SK-N-SH (cell line): ENCODE measurements at regions not wholly inside any gene's neighbourhood (a gene's known extent, or its start where the extent isn't known, plus 50 kb on each side); places are given as distances from the start of the nearest gene placed in this dataset.

Experiments
- CTCF ChIA-PET: fragments of 300-600, 350-600 bp; formaldehyde crosslinking; extraction: SDS; loops from one replicate; lab custom pipeline; 2021; lab: Yijun Ruan, JAX
- POLR2A ChIA-PET: fragments of 350-600 bp; sonication (Branson Sonifier 250); formaldehyde crosslinking; extraction: SDS; loops from one replicate; lab custom pipeline; 2020; ENCODE audit warnings: antibody characterized with exemption, inconsistent platforms; lab: Yijun Ruan, JAX
- DNase-seq: peaks from one replicate; pipeline ENCODE4 v3.0.0; 2012
- H2AFZ ChIP-seq: fragments of 200-600 bp; sonication (generic); 2 replicates; pipeline ENCODE4 v1.8.1; 2016; ENCODE audit warnings: antibody characterized with exemption, mild to moderate bottlenecking, low read depth
- H3F3A ChIP-seq: fragments of 200-600 bp; sonication (generic); replicated peaks from 2 replicates; pipeline ENCODE3; 2016; ENCODE audit warnings: antibody characterized with exemption, mild to moderate bottlenecking; ENCODE audit not compliant: insufficient read depth
- H3K27ac ChIP-seq, 2 experiments: fragments of 200-500 bp in 1 of 2; fragments of 200-600 bp in 1 of 2; sonication (Bioruptor generic) in 1 of 2; sonication (generic), shearing (Covaris generic) in 1 of 2; 2 replicates each; pipeline versions ENCODE4 v1.5.1 to v1.6.1; 2014 to 2016; ENCODE audit warnings: low read depth in 2 of 2, inconsistent platforms in 1 of 2, low read length in 1 of 2, mild to moderate bottlenecking in 1 of 2, mixed read lengths in 1 of 2
- H3K27me3 ChIP-seq: fragments of 200-600 bp; sonication (generic), shearing (Covaris generic); 2 replicates; pipeline ENCODE4 v1.6.1; 2016; ENCODE audit warnings: mixed run types; ENCODE audit not compliant: insufficient read depth
- H3K36me3 ChIP-seq, 2 experiments: fragments of 200-500 bp in 1 of 2; fragments of 200-600 bp in 1 of 2; sonication (Bioruptor generic) in 1 of 2; sonication (generic) in 1 of 2; replicated peaks in 1 of 2; 2 replicates each; pipeline versions ENCODE3 to v1.5.1; 2014 to 2016; ENCODE audit warnings: low read length in 1 of 2, mild to moderate bottlenecking in 1 of 2; ENCODE audit not compliant: insufficient read depth in 2 of 2, control insufficient read depth in 1 of 2
- H3K4me1 ChIP-seq, 2 experiments: fragments of 200-500 bp in 1 of 2; fragments of 200-600 bp in 1 of 2; sonication (Bioruptor generic) in 1 of 2; sonication (generic), shearing (Covaris generic) in 1 of 2; 2 replicates each; pipeline versions ENCODE4 v1.5.1 to v1.6.1; 2014 to 2016; ENCODE audit warnings: low read depth in 1 of 2, low read length in 1 of 2, mixed run types in 1 of 2; ENCODE audit not compliant: insufficient read depth in 2 of 2, control insufficient read depth in 1 of 2
- H3K4me2 ChIP-seq: fragments of 200-600 bp; sonication (generic), shearing (Covaris generic); 2 replicates; pipeline ENCODE4 v1.6.1; 2017; ENCODE audit warnings: mixed run types
- H3K4me3 ChIP-seq, 2 experiments: fragments of 200-500 bp in 1 of 2; fragments of 200-600 bp in 1 of 2; sonication (Bioruptor generic) in 1 of 2; sonication (generic), shearing (Covaris generic) in 1 of 2; 2 replicates each; pipeline versions ENCODE4 v1.5.1 to v1.8.1; 2014 to 2016; ENCODE audit warnings: low read depth in 2 of 2, inconsistent platforms in 1 of 2, low read length in 1 of 2, mild to moderate bottlenecking in 1 of 2, mixed read lengths in 1 of 2, moderate library complexity in 1 of 2
- H3K79me2 ChIP-seq: fragments of 200-600 bp; sonication (generic); 2 replicates; pipeline ENCODE4 v1.8.1; 2017; ENCODE audit warnings: mild to moderate bottlenecking; ENCODE audit not compliant: insufficient read depth
- H3K9ac ChIP-seq: fragments of 200-600 bp; sonication (generic); 2 replicates; pipeline ENCODE4 v1.6.1; 2017; ENCODE audit warnings: mixed run types
- H3K9me2 ChIP-seq: fragments of 200-600 bp; sonication (generic); 2 replicates; pipeline ENCODE4 v1.6.1; 2017; ENCODE audit warnings: mixed run types
- H3K9me3 ChIP-seq: fragments of 200-600 bp; sonication (generic); 2 replicates; pipeline ENCODE4 v1.6.1; 2017; ENCODE audit warnings: mixed run types, mild to moderate bottlenecking, moderate library complexity
- H4K20me1 ChIP-seq: fragments of 200-600 bp; sonication (generic); 2 replicates; pipeline ENCODE4 v1.6.1; 2017; ENCODE audit warnings: mild to moderate bottlenecking, mixed run types; ENCODE audit not compliant: insufficient read depth
- CHD2 ChIP-seq: fragments of 150-350 bp; IDR thresholded peaks from 2 replicates; pipeline ENCODE4 v1.6.1; 2018; ENCODE audit warnings: low read length; ENCODE audit not compliant: partially characterized antibody
- ELF1 ChIP-seq: IDR thresholded peaks from 2 replicates; pipeline ENCODE4 v1.4.0; 2012
- EP300 ChIP-seq, 2 experiments: IDR thresholded peaks; 2 replicates each; pipeline versions ENCODE4 v1.4.0 to v1.6.1; 2012; ENCODE audit warnings: borderline replicate concordance in 1 of 2, low read depth in 1 of 2, low read length in 1 of 2
- EZH2phosphoT487 ChIP-seq: fragments of 200-600 bp; sonication (generic); IDR thresholded peaks from 2 replicates; pipeline ENCODE4 v1.6.1; 2017; ENCODE audit warnings: low read depth, mixed run types, mild to moderate bottlenecking, antibody characterized with exemption, moderate library complexity, borderline replicate concordance
- FOSL2 ChIP-seq: IDR thresholded peaks from 2 replicates; pipeline ENCODE4 v1.4.0; 2012; ENCODE audit warnings: low read depth, mild to moderate bottlenecking, moderate library complexity, borderline replicate concordance
- FOXM1 ChIP-seq: IDR thresholded peaks from 2 replicates; pipeline ENCODE4 v1.4.0; 2012; ENCODE audit warnings: low read depth, mild to moderate bottlenecking
- IRF3 ChIP-seq: fragments of 150-350 bp; IDR thresholded peaks from 2 replicates; pipeline ENCODE4 v1.6.1; 2016; ENCODE audit warnings: mild to moderate bottlenecking, low read depth, low read length
- NFIC ChIP-seq: IDR thresholded peaks from 2 replicates; pipeline ENCODE4 v1.4.0; 2012; ENCODE audit warnings: borderline replicate concordance
- PBX3 ChIP-seq: IDR thresholded peaks from 2 replicates; pipeline ENCODE4; 2012
- POLR2AphosphoS5 ChIP-seq: IDR thresholded peaks from 2 replicates; pipeline ENCODE4 v1.6.1; 2012; ENCODE audit warnings: low read depth, low read length
- REST ChIP-seq: IDR thresholded peaks from 2 replicates; pipeline ENCODE4 v1.6.1; 2012; ENCODE audit warnings: mild to moderate bottlenecking, low read depth, low read length, moderate library complexity
- RFX5 ChIP-seq: IDR thresholded peaks from 2 replicates; pipeline ENCODE4 v1.6.1; 2012; ENCODE audit warnings: mild to moderate bottlenecking, improper control_type of control experiment, low read length
- RXRA ChIP-seq: IDR thresholded peaks from 2 replicates; pipeline ENCODE4 v1.4.0; 2012; ENCODE audit warnings: low read depth, mild to moderate bottlenecking, borderline replicate concordance
- SMC3 ChIP-seq: IDR thresholded peaks from 2 replicates; pipeline ENCODE4 v1.6.1; 2012; ENCODE audit warnings: low read depth, low read length, improper control_type of control experiment
- TAF1 ChIP-seq: IDR thresholded peaks from 2 replicates; pipeline ENCODE4 v1.6.1; 2012; ENCODE audit warnings: low read depth, mild to moderate bottlenecking, low read length, moderate library complexity, borderline replicate concordance
- TCF12 ChIP-seq: IDR thresholded peaks from 2 replicates; pipeline ENCODE4 v1.4.0; 2012
- TEAD4 ChIP-seq: IDR thresholded peaks from 2 replicates; pipeline ENCODE4 v1.4.0; 2012; ENCODE audit warnings: mild to moderate bottlenecking, borderline replicate concordance; ENCODE audit not compliant: insufficient read depth
- USF2 ChIP-seq: fragments of 150-350 bp; IDR thresholded peaks from 2 replicates; pipeline ENCODE4 v1.6.1; 2017; ENCODE audit warnings: antibody characterized with exemption, low read length, low read depth, borderline replicate concordance
- ZBTB33 ChIP-seq: IDR thresholded peaks from 2 replicates; pipeline ENCODE4 v1.4.0; 2012; ENCODE audit warnings: low read depth, borderline replicate concordance
- WGBS: methylation state at CpG from one replicate; pipeline ENCODE4 v1.1.6; 2017; ENCODE audit warnings: low lambda C conversion rate; 5-methylcytosine and 5-hydroxymethylcytosine counted together

- H3K4me2 ChIP-seq, result no peak overlapping the region
- DNase-seq, result no peak
- H3F3A ChIP-seq, result no peaks in the 10 kb centered on the region
- peaks cover 0 to 11% of the 10 kb centered on the region in 2 experiments; a peak in 2 of 4 replicates for H3K4me1 ChIP-seq
- H3K36me3 ChIP-seq, result no peaks in the 10 kb centered on the region
- H3K27me3 ChIP-seq, result no peaks in the 10 kb centered on the region
- no peak overlapping the region for H3K27ac ChIP-seq
- TF ChIP-seq POLR2AphosphoS5, result no peak
- TF ChIP-seq RXRA, result no peak
- TF ChIP-seq TCF12, result no peak
- no peak for TF ChIP-seq ELF1
- no peak for TF ChIP-seq SMC3
- TF ChIP-seq FOSL2, result no peak
- no peak for TF ChIP-seq TAF1
- TF ChIP-seq CHD2, result no peak
- no peak for TF ChIP-seq EZH2phosphoT487
- no peak overlapping the region for H3K4me3 ChIP-seq
- H3K9me3 ChIP-seq, result no peaks in the 10 kb centered on the region
- 29% methylated on average over 2 of the region's 2 CpGs for WGBS
- no peak overlapping the region for H3K9ac ChIP-seq
- ChIA-PET CTCF (interaction anchor here (1.0 to 4.6 kb wide), 4 partner anchors 11 to 619 kb away, joined by 3 to 32 read pairs (median 7); no protein-coding TSS in a partner anchor), POLR2A (no interaction called here)
- H3K9me2 ChIP-seq, result no peaks in the 10 kb centered on the region
- H4K20me1 ChIP-seq, result no peaks in the 10 kb centered on the region
- no peak overlapping the region for H2AFZ ChIP-seq
- no peaks in the 10 kb centered on the region for H3K79me2 ChIP-seq
Observed at GRCh38 chr2:191543708-191544107, 134.2 kb upstream of the NABP1 start.

- POLR2A ChIA-PET, result no interaction called here
- CTCF ChIA-PET, result interaction anchor here (1.0 to 4.6 kb wide), 4 partner anchors 10 to 618 kb away, joined by 3 to 32 read pairs (median 7); no protein-coding TSS in a partner anchor
- no peak overlapping the region for H2AFZ ChIP-seq
- H4K20me1 ChIP-seq, result no peaks in the 10 kb centered on the region
- no peak for DNase-seq
- no peaks in the 10 kb centered on the region for H3K27me3 ChIP-seq
- no peaks in the 10 kb centered on the region for H3K36me3 ChIP-seq
- H3F3A ChIP-seq, result no peaks in the 10 kb centered on the region
- H3K9ac ChIP-seq, result no peak overlapping the region
- no peak overlapping the region for H3K4me2 ChIP-seq
- no peak overlapping the region for H3K4me3 ChIP-seq
- no peaks in the 10 kb centered on the region for H3K9me2 ChIP-seq
- no peaks in the 10 kb centered on the region for H3K9me3 ChIP-seq
- no peaks in the 10 kb centered on the region for H3K79me2 ChIP-seq
- H3K4me1 ChIP-seq, result peaks cover 0 to 4% of the 10 kb centered on the region in 2 experiments; a peak in 2 of 4 replicates
- no peak overlapping the region for H3K27ac ChIP-seq
- TF ChIP-seq TEAD4, result no peak
- no peak for TF ChIP-seq PBX3
- TF ChIP-seq ZBTB33, result no peak
- TF ChIP-seq IRF3, result no peak
- TF ChIP-seq USF2, result no peak
- TF ChIP-seq EZH2phosphoT487, result no peak
- TF ChIP-seq EP300 (IDR thresholded peaks at IDR 0.05; ENCODE audit: borderline replicate concordance in 1 of 2, low read depth in 1 of 2, low read length in 1 of 2), result no peak
- no peak for TF ChIP-seq NFIC
- TF ChIP-seq FOXM1, result no peak
- TF ChIP-seq REST, result no peak
- TF ChIP-seq RFX5, result no peak
- TF ChIP-seq ELF1, result no peak
Observed at GRCh38 chr2:191544461-191545062, 133.4 kb upstream of the NABP1 start.
